Endodermal cell (in vitro differentiated cells): ENCODE measurements at regions not wholly inside any gene's neighbourhood (a gene's known extent, or its start where the extent isn't known, plus 50 kb on each side); places are given as distances from the start of the nearest gene placed in this dataset.

ENCODE experiments used
- DNase-seq: peaks from one replicate; pipeline ENCODE4 v3.0.0-alpha.2; 2017
- H3K27ac ChIP-seq: 2 replicates; pipeline ENCODE4 v1.5.1; 2013; ENCODE audit warnings: mild to moderate bottlenecking, low read depth, low read length, moderate library complexity
- H3K27me3 ChIP-seq: 2 replicates; pipeline ENCODE4 v1.6.1; 2013; ENCODE audit warnings: mild to moderate bottlenecking, low read length, moderate library complexity; ENCODE audit not compliant: insufficient read depth, control insufficient read depth, poor library complexity, severe bottlenecking
- H3K36me3 ChIP-seq: 2 replicates; pipeline ENCODE4 v1.7.0; 2013; ENCODE audit warnings: mild to moderate bottlenecking, low read length, moderate library complexity; ENCODE audit not compliant: control insufficient read depth, insufficient read depth
- H3K4me1 ChIP-seq: one replicate; pipeline ENCODE4 v1.7.0; 2013; ENCODE audit warnings: low read length; ENCODE audit not compliant: control insufficient read depth, insufficient read depth
- H3K4me3 ChIP-seq: 2 replicates; pipeline ENCODE4 v1.5.1; 2013; ENCODE audit warnings: mild to moderate bottlenecking, low read length, moderate library complexity
- H3K9ac ChIP-seq: 2 replicates; pipeline ENCODE4 v1.6.1; 2013; ENCODE audit warnings: mild to moderate bottlenecking, low read length, moderate library complexity; ENCODE audit not compliant: poor library complexity, severe bottlenecking; ENCODE audit errors: extremely low read depth
- H3K9me3 ChIP-seq: 2 replicates; pipeline ENCODE4 v1.6.1; 2013; ENCODE audit warnings: mild to moderate bottlenecking, low read length, moderate library complexity; ENCODE audit not compliant: control insufficient read depth
- H3K27ac Mint-ChIP-seq: 2 replicates; pipeline ENCODE4 v1.8.0; 2020; ENCODE audit warnings: mixed read lengths
- H3K27me3 Mint-ChIP-seq: 2 replicates; pipeline ENCODE4 v1.8.0; 2021; ENCODE audit warnings: mild to moderate bottlenecking, mixed read lengths; ENCODE audit not compliant: insufficient read depth
- H3K36me3 Mint-ChIP-seq: 2 replicates; pipeline ENCODE4 v1.8.0; 2020; ENCODE audit warnings: low read depth, mixed read lengths
- H3K4me1 Mint-ChIP-seq: 2 replicates; pipeline ENCODE4 v1.8.0; 2020; ENCODE audit warnings: mixed read lengths
- H3K4me3 Mint-ChIP-seq: 2 replicates; pipeline ENCODE4 v1.8.0; 2020; ENCODE audit warnings: mild to moderate bottlenecking, moderate library complexity, mixed read lengths
- H3K9me3 Mint-ChIP-seq: 2 replicates; pipeline ENCODE4 v1.8.0; 2020; ENCODE audit warnings: mild to moderate bottlenecking, mixed read lengths
- WGBS, 2 experiments: methylation state at CpG; one replicate each; pipeline versions ENCODE4 v1.1.5 to v1.1.7; 2013; ENCODE audit warnings: missing lambda C conversion rate in 2 of 2, mixed read lengths in 1 of 2; ENCODE audit not compliant: insufficient coverage in 1 of 2, insufficient read length in 1 of 2; 5-methylcytosine and 5-hydroxymethylcytosine counted together
- TF ChIP-seq, protein P1 (sequence below): fragments of 200-600 bp; sonication (generic); conservative IDR thresholded peaks from 2 replicates; pipeline ENCODE4 v1.5.0; 2021; ENCODE audit warnings: antibody characterized with exemption, mild to moderate bottlenecking

DNA sequence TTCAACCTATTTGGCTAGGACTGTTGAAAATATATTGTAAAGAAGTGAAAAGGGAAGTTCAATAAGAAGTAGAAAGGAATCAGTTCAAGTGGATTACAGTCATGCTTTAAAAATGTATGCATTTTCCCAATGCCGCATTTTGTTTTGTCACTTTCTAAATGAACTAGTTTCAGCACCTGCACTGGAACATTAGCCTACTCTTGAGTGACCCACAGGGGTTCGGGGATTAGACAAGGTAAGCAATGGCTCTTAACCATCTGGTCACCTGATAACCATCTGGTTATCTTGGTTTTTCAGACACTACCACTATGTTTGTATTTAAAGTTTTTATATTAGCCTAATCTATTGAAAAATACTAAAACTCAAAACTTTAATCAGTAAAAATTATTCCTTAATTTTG lies 97.6 kb downstream of the CD164 start:
- WGBS, 2 experiments = 92 to 96% methylated on average over 2 of the region's 2 CpGs
- Mint-ChIP-seq H3K27ac (no peak overlapping the region), H3K4me1 (peaks cover 10% of the 10 kb centered on the region), H3K4me3 (no peak overlapping the region), H3K36me3 (no peaks in the 10 kb centered on the region), H3K27me3 (peaks cover 12% of the 10 kb centered on the region), H3K9me3 (no peaks in the 10 kb centered on the region)
- H3K27ac ChIP-seq = no peak overlapping the region
- H3K4me3 ChIP-seq = no peak overlapping the region
- no peaks in the 10 kb centered on the region for H3K9me3 ChIP-seq
- no peaks in the 10 kb centered on the region for H3K36me3 ChIP-seq
- H3K27me3 ChIP-seq = no peaks in the 10 kb centered on the region
- no peak overlapping the region for H3K9ac ChIP-seq
- no peak for DNase-seq
- TF ChIP-seq, protein P1, sequence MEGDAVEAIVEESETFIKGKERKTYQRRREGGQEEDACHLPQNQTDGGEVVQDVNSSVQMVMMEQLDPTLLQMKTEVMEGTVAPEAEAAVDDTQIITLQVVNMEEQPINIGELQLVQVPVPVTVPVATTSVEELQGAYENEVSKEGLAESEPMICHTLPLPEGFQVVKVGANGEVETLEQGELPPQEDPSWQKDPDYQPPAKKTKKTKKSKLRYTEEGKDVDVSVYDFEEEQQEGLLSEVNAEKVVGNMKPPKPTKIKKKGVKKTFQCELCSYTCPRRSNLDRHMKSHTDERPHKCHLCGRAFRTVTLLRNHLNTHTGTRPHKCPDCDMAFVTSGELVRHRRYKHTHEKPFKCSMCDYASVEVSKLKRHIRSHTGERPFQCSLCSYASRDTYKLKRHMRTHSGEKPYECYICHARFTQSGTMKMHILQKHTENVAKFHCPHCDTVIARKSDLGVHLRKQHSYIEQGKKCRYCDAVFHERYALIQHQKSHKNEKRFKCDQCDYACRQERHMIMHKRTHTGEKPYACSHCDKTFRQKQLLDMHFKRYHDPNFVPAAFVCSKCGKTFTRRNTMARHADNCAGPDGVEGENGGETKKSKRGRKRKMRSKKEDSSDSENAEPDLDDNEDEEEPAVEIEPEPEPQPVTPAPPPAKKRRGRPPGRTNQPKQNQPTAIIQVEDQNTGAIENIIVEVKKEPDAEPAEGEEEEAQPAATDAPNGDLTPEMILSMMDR = no peak
- H3K4me1 ChIP-seq = peaks cover 7% of the 10 kb centered on the region

DNA sequence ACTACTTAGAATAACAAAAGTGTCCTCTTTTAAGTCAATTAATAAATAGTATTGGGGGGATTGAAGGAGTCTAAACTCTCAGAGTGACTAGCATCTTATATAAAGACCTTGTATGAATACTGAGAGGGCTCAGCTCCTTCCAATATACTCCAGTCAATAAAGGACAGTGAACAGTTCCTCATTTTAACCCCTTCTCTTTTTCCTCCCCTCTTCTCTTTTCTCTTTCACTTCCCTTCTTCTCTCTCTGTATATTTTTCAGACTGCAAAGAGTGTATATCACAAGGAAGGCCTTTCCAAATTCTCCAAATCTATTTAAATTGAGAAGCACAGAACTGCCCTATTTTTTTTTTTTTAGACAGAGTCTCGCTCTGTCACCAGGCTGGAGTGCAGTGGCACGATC lies 99.5 kb downstream of the CD164 start:
- TF ChIP-seq, protein P1 = no peak
- H3K36me3 Mint-ChIP-seq = no peaks in the 10 kb centered on the region
- peaks cover 10% of the 10 kb centered on the region for H3K4me1 Mint-ChIP-seq
- H3K4me1 ChIP-seq = peaks cover 7% of the 10 kb centered on the region
- no peaks in the 10 kb centered on the region for H3K9me3 ChIP-seq
- no peaks in the 10 kb centered on the region for H3K27me3 ChIP-seq
- H3K27ac Mint-ChIP-seq = no peak overlapping the region
- H3K4me3 Mint-ChIP-seq = no peak overlapping the region
- H3K36me3 ChIP-seq = no peaks in the 10 kb centered on the region
- H3K9me3 Mint-ChIP-seq = no peaks in the 10 kb centered on the region
- H3K9ac ChIP-seq = no peak overlapping the region
- H3K27me3 Mint-ChIP-seq = peaks cover 12% of the 10 kb centered on the region
- no peak overlapping the region for H3K4me3 ChIP-seq
- DNase-seq = no peak
- 80 to 91% methylated on average over 1 to 2 of the region's 2 CpGs for WGBS, 2 experiments
- H3K27ac ChIP-seq = no peak overlapping the region

GRCh38 chr6:109279628-109280027 lies 102.6 kb downstream of the CD164 start:
- peaks cover 4% of the 10 kb centered on the region for H3K27me3 Mint-ChIP-seq
- no peak for DNase-seq
- WGBS, 2 experiments = 83 to 89% methylated on average over 1 of the region's 1 CpG
- H3K4me3 ChIP-seq = no peak overlapping the region
- no peak overlapping the region for H3K27ac ChIP-seq
- no peaks in the 10 kb centered on the region for H3K9me3 ChIP-seq
- no peaks in the 10 kb centered on the region for H3K36me3 Mint-ChIP-seq
- TF ChIP-seq, protein P1 = no peak
- no peaks in the 10 kb centered on the region for H3K9me3 Mint-ChIP-seq
- H3K27me3 ChIP-seq = no peaks in the 10 kb centered on the region
- no peaks in the 10 kb centered on the region for H3K4me1 ChIP-seq
- H3K4me3 Mint-ChIP-seq = no peak overlapping the region
- peaks cover 4% of the 10 kb centered on the region for H3K4me1 Mint-ChIP-seq
- H3K36me3 ChIP-seq = no peaks in the 10 kb centered on the region
- no peak overlapping the region for H3K27ac Mint-ChIP-seq
- H3K9ac ChIP-seq = no peak overlapping the region
